Stimulated activated CD8-positive, alpha-beta memory T cell treated with anti-CD3 and anti-CD28 coated beads, Interleukin-15, amount 100 ng/mL, for 48 hours (primary cell): ENCODE measurements at regions not wholly inside any gene's neighbourhood (a gene's known extent, or its start where the extent isn't known, plus 50 kb on each side); places are given as distances from the start of the nearest gene placed in this dataset.

Experiments used
- DNase-seq, 2 donors: peaks; one replicate each; pipeline ENCODE4 v3.0.0-alpha.2; 2020; ENCODE audit warnings: low read depth in 2 of 2

GRCh38 chr10:117716889-117717288, 174.3 kb downstream of the EMX2 start:
- DNase-seq: no peak

GRCh38 chr10:117718986-117719920, 176.7 kb downstream of the EMX2 start:
- DNase-seq: no peak

GRCh38 chr10:117720931-117721835, 178.6 kb downstream of the EMX2 start:
- no peak for DNase-seq

- no peak for DNase-seq
Measured at GRCh38 chr10:117721873-117722272, 179.3 kb downstream of the EMX2 start.

- DNase-seq: no peak
Measured at GRCh38 chr10:117723343-117723742, 180.8 kb downstream of the EMX2 start.

GRCh38 chr10:117725993-117726392, 183.4 kb downstream of the EMX2 start:
- no peak for DNase-seq

GRCh38 chr10:117726596-117727295, 184.2 kb downstream of the EMX2 start:
- DNase-seq: no peak

GRCh38 chr10:117727421-117727820, 184.9 kb downstream of the EMX2 start:
- no peak for DNase-seq

- DNase-seq: no peak
Measured at GRCh38 chr10:117728087-117728486, 185.5 kb downstream of the EMX2 start.

- DNase-seq: no peak
Measured at GRCh38 chr10:117729156-117729555, 186.6 kb downstream of the EMX2 start.

GRCh38 chr10:117731121-117731791, 188.7 kb downstream of the EMX2 start:
- no peak for DNase-seq

- DNase-seq: no peak
Measured at GRCh38 chr10:117734731-117735405, 192.3 kb downstream of the EMX2 start.

- DNase-seq: no peak
Measured at GRCh38 chr10:117736655-117737054, 194.1 kb downstream of the EMX2 start.

- DNase-seq: no peak
Measured at GRCh38 chr10:117740088-117740487, 197.5 kb downstream of the EMX2 start.

GRCh38 chr10:117740691-117741222, 198.2 kb downstream of the EMX2 start:
- DNase-seq: no peak

- DNase-seq: no peak
Measured at GRCh38 chr10:117741524-117741923, 199.0 kb downstream of the EMX2 start.

GRCh38 chr10:117743509-117743908, 201.0 kb downstream of the EMX2 start:
- DNase-seq: no peak

- DNase-seq: no peak
Measured at GRCh38 chr10:117745301-117745700, 202.8 kb downstream of the EMX2 start.

GRCh38 chr10:117746541-117747448, 204.2 kb downstream of the EMX2 start:
- no peak for DNase-seq
